Lower leg skin (tissue), 3 donors: ENCODE measurements at regions not wholly inside any gene's neighbourhood (a gene's known extent, or its start where the extent isn't known, plus 50 kb on each side); places are given as distances from the start of the nearest gene placed in this dataset.

Experiments
- CTCF ChIP-seq, 3 donors: fragments of 450-650 bp; IDR thresholded peaks; one replicate each; pipeline ENCODE4 v1.5.1; 2016; ENCODE audit warnings: antibody characterized with exemption in 3 of 3, mild to moderate bottlenecking in 3 of 3, moderate library complexity in 2 of 3
- POLR2A ChIP-seq, 2 donors: fragments of 450-650 bp; IDR thresholded peaks; one replicate each; pipeline ENCODE4 v1.6.1; 2016 to 2017; ENCODE audit warnings: antibody characterized with exemption in 2 of 2, mild to moderate bottlenecking in 1 of 2, moderate library complexity in 1 of 2

GRCh38 chr1:201598396-201598795 lies 59.5 kb downstream of the NAV1 start:
- TF ChIP-seq POLR2A (IDR thresholded peaks at IDR 0.05) (no peak), CTCF (IDR thresholded peaks at IDR 0.05) (no peak)
